ENCODE measurements at regions not wholly inside any gene's neighbourhood (a gene's known extent, or its start where the extent isn't known, plus 50 kb on each side); places are given as distances from the start of the nearest gene placed in this dataset.

- 41% methylated on average over 2 of the region's 2 CpGs for WGBS
Measured at GRCh38 chr11:131228378-131228777, 142.0 kb upstream of the NTM start.

DNA sequence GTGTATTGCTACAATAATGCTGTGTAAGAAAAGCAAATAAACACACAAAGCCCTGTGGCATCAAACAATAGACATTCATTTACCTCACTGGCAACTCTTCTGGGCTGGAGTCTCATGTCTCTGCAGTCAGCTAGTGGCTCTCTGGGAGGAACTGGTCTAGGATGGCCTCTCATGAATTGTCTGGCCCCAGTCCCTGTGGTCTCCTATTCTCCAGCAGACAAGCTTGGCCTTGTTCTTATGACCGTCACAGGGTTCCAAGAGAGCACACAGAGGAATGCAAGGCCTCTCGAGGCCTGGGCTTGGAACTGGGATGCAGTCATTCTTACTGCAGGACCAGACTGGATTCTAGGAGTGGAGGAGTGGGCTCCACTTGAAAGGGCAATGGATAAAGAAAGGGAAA lies 141.2 kb upstream of the NTM start:
- H3K27ac ChIP-seq, result no peak overlapping the region
- DNase-seq (ENCODE audit: low spot score in 2 of 2), result no peak
- H3K27me3 ChIP-seq, result no peaks in the 10 kb centered on the region
- H3K4me1 ChIP-seq, result no peaks in the 10 kb centered on the region
- H3K36me3 ChIP-seq, result no peaks in the 10 kb centered on the region
- TF ChIP-seq CTCF (IDR thresholded peaks at IDR 0.05) (no peak), POLR2AphosphoS5 (IDR thresholded peaks at IDR 0.05) (no peak), EP300 (IDR thresholded peaks at IDR 0.05) (no peak)
- 68% methylated on average over 2 of the region's 2 CpGs for WGBS
- H3K4me3 ChIP-seq, result no peak overlapping the region
- H3K9me3 ChIP-seq, result no peaks in the 10 kb centered on the region

More at GRCh38 chr11:131228378-131228777, 142.0 kb upstream of the NTM start:
- H3K4me1 ChIP-seq, result no peaks in the 10 kb centered on the region
- H3K4me3 ChIP-seq, result no peak overlapping the region
- H3K27me3 ChIP-seq, result no peaks in the 10 kb centered on the region
- no peak for DNase-seq (ENCODE audit: low spot score in 2 of 2)
- no peak for TF ChIP-seq POLR2A (IDR thresholded peaks at IDR 0.05)
- no peaks in the 10 kb centered on the region for H3K36me3 ChIP-seq
- H3K9me3 ChIP-seq, result no peaks in the 10 kb centered on the region
- H3K27ac ChIP-seq, result no peak overlapping the region

- no peak overlapping the region for H3K27ac ChIP-seq
- WGBS, result 58% methylated on average over 6 of the region's 6 CpGs
- peaks cover 6% of the 10 kb centered on the region for H3K27me3 ChIP-seq
- DNase-seq (ENCODE audit: low spot score in 2 of 2), result no peak
- no peaks in the 10 kb centered on the region for H3K4me1 ChIP-seq
- H3K4me3 ChIP-seq, result no peak overlapping the region
- H3K9me3 ChIP-seq, result no peaks in the 10 kb centered on the region
- no peaks in the 10 kb centered on the region for H3K36me3 ChIP-seq
- TF ChIP-seq CTCF (IDR thresholded peaks at IDR 0.05), result no peak
- TF ChIP-seq POLR2AphosphoS5 (IDR thresholded peaks at IDR 0.05), result no peak
- TF ChIP-seq POLR2A (IDR thresholded peaks at IDR 0.05), result no peak
- no peak for TF ChIP-seq EP300 (IDR thresholded peaks at IDR 0.05)
Measured at GRCh38 chr11:131231317-131231940, 139.0 kb upstream of the NTM start.

DNA sequence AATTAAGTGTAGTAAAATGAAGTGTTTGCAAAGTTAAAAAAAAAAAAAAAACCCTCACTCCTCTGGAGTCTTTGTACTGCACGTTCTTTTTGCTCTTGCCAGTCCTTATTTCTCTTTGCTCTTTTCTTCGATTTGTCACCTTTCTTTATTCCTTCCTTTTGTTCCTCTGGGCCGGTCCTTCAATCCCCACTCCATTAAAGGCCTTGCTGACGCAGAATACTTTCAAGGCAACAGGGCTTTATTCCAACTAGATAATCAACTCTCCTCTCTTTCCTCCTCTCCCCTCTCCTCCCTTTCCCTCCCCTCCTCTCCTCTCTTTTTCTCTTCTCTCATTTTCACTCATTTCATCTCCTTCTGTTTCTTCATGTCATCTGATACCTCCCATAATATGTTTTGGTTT lies 138.2 kb upstream of the NTM start:
- H3K9me3 ChIP-seq, result no peaks in the 10 kb centered on the region
- no peaks in the 10 kb centered on the region for H3K4me1 ChIP-seq
- WGBS, result 64% methylated on average over 4 of the region's 4 CpGs
- no peak for TF ChIP-seq POLR2A (IDR thresholded peaks at IDR 0.05)
- TF ChIP-seq POLR2AphosphoS5 (IDR thresholded peaks at IDR 0.05), result no peak
- TF ChIP-seq EP300 (IDR thresholded peaks at IDR 0.05), result no peak
- no peak for TF ChIP-seq CTCF (IDR thresholded peaks at IDR 0.05)
- H3K27me3 ChIP-seq, result peaks cover 12% of the 10 kb centered on the region
- DNase-seq (ENCODE audit: low spot score in 2 of 2), result no peak
- H3K27ac ChIP-seq, result no peak overlapping the region
- no peak overlapping the region for H3K4me3 ChIP-seq
- no peaks in the 10 kb centered on the region for H3K36me3 ChIP-seq

GRCh38 chr11:131234221-131234620 lies 136.2 kb upstream of the NTM start:
- no peaks in the 10 kb centered on the region for H3K9me3 ChIP-seq
- DNase-seq (ENCODE audit: low spot score in 2 of 2), result no peak
- H3K36me3 ChIP-seq, result no peaks in the 10 kb centered on the region
- 86% methylated on average over 15 of the region's 15 CpGs for WGBS
- H3K27ac ChIP-seq, result no peak overlapping the region
- H3K4me3 ChIP-seq, result no peak overlapping the region
- peaks cover 14% of the 10 kb centered on the region for H3K27me3 ChIP-seq
- H3K4me1 ChIP-seq, result no peaks in the 10 kb centered on the region
- TF ChIP-seq CTCF (IDR thresholded peaks at IDR 0.05) (no peak), POLR2A (IDR thresholded peaks at IDR 0.05) (no peak), EP300 (IDR thresholded peaks at IDR 0.05) (no peak)
